Heart left ventricle (tissue), 13 donors: ENCODE measurements at regions not wholly inside any gene's neighbourhood (a gene's known extent, or its start where the extent isn't known, plus 50 kb on each side); places are given as distances from the start of the nearest gene placed in this dataset.

Experiments used
- POLR2A ChIP-seq, 2 donors: fragments of 450-650 bp; IDR thresholded peaks; one replicate each; pipeline ENCODE4 v1.6.1; 2017; ENCODE audit warnings: antibody characterized with exemption in 2 of 2, mild to moderate bottlenecking in 2 of 2, moderate library complexity in 2 of 2
- TF ChIP-seq, protein P1 (sequence below), 12 donors: fragments of 200-600 bp; sonication (generic) in 4 of 12; IDR thresholded peaks; one replicate each; pipeline versions ENCODE4 v1.5.0 to v1.8.0; 2018 to 2022; ENCODE audit warnings: antibody characterized with exemption in 12 of 12, mild to moderate bottlenecking in 5 of 12
- donor health status: ischemic (EF 13 %, LVEDD 7.1; RV severe dilation, severe dysfunction).
- donor health status: DM: no; HTN: yes; CAD: no.
- donor health status: DM: no; HTN: no; CAD: no.
- donor health status: ischemic (EF 25% LVEDD 6.9; RV normal size, moderate dysfunction).
- donor health status: ischemic (EF 25% LVEDD 5.7; RV mildly dilated, moderate dysfunction).
- donor health status: ischemic (EF 35%, LVEDD 5.7; RV mildly dilated, moderate dysfunction).
- donor health status: nonischemic (EF 11% LVEDD 7.7; RV severe dilation, severe dysfunction).
- donor health status: DM: yes; HTN: yes; CAD: no.
- donor health status: PGD.
- donor health status: ischemic (EF 29% LVEDD 5.4; RV normal size, mild dysfunction).
- donor health status: nonischemic (EF 23%, LVEDD 6.1; RV moderate dilation, normal function).

DNA sequence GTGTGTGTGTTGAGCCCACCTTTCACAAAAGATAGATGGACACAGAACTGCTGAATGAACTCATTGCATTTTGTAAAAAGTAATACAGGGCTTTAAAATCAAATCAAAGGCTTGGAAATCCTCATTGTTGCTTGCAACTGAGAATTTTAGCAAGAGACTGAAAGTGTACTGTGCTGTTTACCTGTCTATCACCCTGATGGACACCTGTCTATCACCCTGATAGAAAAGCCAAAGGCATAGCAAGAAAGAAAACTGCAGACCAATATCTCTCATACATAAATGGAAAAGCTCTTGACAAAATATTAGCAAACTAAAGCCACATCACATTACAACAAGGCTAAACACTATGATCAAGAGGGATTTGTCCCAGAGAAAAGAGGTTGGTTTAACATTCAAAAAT is 107.5 kb upstream of the TMEM18 start:
- TF ChIP-seq, protein P1, sequence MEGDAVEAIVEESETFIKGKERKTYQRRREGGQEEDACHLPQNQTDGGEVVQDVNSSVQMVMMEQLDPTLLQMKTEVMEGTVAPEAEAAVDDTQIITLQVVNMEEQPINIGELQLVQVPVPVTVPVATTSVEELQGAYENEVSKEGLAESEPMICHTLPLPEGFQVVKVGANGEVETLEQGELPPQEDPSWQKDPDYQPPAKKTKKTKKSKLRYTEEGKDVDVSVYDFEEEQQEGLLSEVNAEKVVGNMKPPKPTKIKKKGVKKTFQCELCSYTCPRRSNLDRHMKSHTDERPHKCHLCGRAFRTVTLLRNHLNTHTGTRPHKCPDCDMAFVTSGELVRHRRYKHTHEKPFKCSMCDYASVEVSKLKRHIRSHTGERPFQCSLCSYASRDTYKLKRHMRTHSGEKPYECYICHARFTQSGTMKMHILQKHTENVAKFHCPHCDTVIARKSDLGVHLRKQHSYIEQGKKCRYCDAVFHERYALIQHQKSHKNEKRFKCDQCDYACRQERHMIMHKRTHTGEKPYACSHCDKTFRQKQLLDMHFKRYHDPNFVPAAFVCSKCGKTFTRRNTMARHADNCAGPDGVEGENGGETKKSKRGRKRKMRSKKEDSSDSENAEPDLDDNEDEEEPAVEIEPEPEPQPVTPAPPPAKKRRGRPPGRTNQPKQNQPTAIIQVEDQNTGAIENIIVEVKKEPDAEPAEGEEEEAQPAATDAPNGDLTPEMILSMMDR (IDR thresholded peaks at IDR 0.05): no peak
- TF ChIP-seq POLR2A (IDR thresholded peaks at IDR 0.05): no peak
